A673 (cell line): ENCODE measurements at regions not wholly inside any gene's neighbourhood (a gene's known extent, or its start where the extent isn't known, plus 50 kb on each side); places are given as distances from the start of the nearest gene placed in this dataset.

Experiments
- BruUV-seq: library from RNA; stranded (reverse); fragments of 400-500 nt; replicated peaks from 2 replicates; lab custom pipeline; 2021; lab: Mats Ljungman, UMichigan
- CTCF ChIA-PET: fragments of 300-600 bp; sonication (Branson Sonifier 250); formaldehyde crosslinking; loops from one replicate; lab custom pipeline; 2022; ENCODE audit warnings: antibody characterized with exemption; lab: Charles Lee
- POLR2A ChIA-PET: fragments of 300-600 bp; sonication (Branson Sonifier 250); formaldehyde crosslinking; loops from one replicate; lab custom pipeline; 2022; ENCODE audit warnings: antibody characterized with exemption; ENCODE audit not compliant: low non-redundant PET; lab: Charles Lee
- DNase-seq: peaks from one replicate; pipeline ENCODE4 v3.0.0-alpha.2; 2015; ENCODE audit warnings: low spot score
- H3K27ac ChIP-seq: fragments of 200-600 bp; sonication (generic); 2 replicates; pipeline ENCODE4 v1.5.1; 2016; ENCODE audit warnings: mixed run types, low read depth, mild to moderate bottlenecking, mixed read lengths, antibody characterized with exemption, low read length; ENCODE audit not compliant: poor library complexity, severe bottlenecking
- H3K27me3 ChIP-seq: fragments of 200-600 bp; sonication (generic); replicated peaks from 2 replicates; pipeline ENCODE4 v1.6.1; 2017; ENCODE audit warnings: mixed run types, low read depth, mild to moderate bottlenecking, mixed read lengths, antibody characterized with exemption, low read length; ENCODE audit not compliant: insufficient read depth, poor library complexity
- H3K36me3 ChIP-seq: fragments of 200-600 bp; sonication (generic); 2 replicates; pipeline ENCODE4 v1.6.1; 2016; ENCODE audit warnings: mixed run types, mild to moderate bottlenecking, mixed read lengths, antibody characterized with exemption, low read length; ENCODE audit not compliant: insufficient read depth, poor library complexity, severe bottlenecking
- H3K4me1 ChIP-seq: fragments of 200-600 bp; sonication (generic); 2 replicates; pipeline ENCODE4 v1.6.1; 2017; ENCODE audit warnings: mixed run types, mild to moderate bottlenecking, mixed read lengths, antibody characterized with exemption, low read length; ENCODE audit not compliant: insufficient read depth, poor library complexity, severe bottlenecking
- H3K4me3 ChIP-seq: fragments of 200-600 bp; sonication (generic); 2 replicates; pipeline ENCODE4 v1.5.1; 2016; ENCODE audit warnings: low read depth, mixed run types, mild to moderate bottlenecking, mixed read lengths, low read length; ENCODE audit not compliant: poor library complexity, severe bottlenecking
- H3K9me3 ChIP-seq: fragments of 200-600 bp; sonication (generic); 2 replicates; pipeline ENCODE4 v1.6.1; 2016; ENCODE audit warnings: mixed run types, low read depth, mild to moderate bottlenecking, mixed read lengths, antibody characterized with exemption, low read length; ENCODE audit not compliant: poor library complexity, severe bottlenecking
- EZH2 ChIP-seq: fragments of 200-600 bp; sonication (generic); IDR thresholded peaks from 2 replicates; pipeline ENCODE4 v1.6.1; 2017; ENCODE audit warnings: borderline replicate concordance, low read depth, mild to moderate bottlenecking, mixed read lengths, antibody characterized with exemption, low read length; ENCODE audit not compliant: poor library complexity, severe bottlenecking
- intact Hi-C: fragments of 100-400 bp; cut with micrococcal nuclease; formaldehyde crosslinking; loops from one replicate; pipeline ENCODE4 v1.10.0; 2022; ENCODE audit not compliant: unreplicated experiment
- TF ChIP-seq, protein P1 (sequence below): fragments of 300-800, 200-600 bp; sonication (generic); conservative IDR thresholded peaks from 2 replicates; pipeline ENCODE4 v1.5.1; 2017; ENCODE audit warnings: low read depth, mild to moderate bottlenecking, antibody characterized with exemption, low read length, moderate library complexity, mixed read lengths

GRCh38 chr4:45578874-45579273 lies 545.0 kb downstream of the GABRG1 start:
- ChIA-PET POLR2A (no interaction called here), CTCF (no interaction called here)
- intact Hi-C loops: no loop called here
- peak; percentile 7 for DNase-seq
- no peak for TF ChIP-seq EZH2
- TF ChIP-seq, protein P1, sequence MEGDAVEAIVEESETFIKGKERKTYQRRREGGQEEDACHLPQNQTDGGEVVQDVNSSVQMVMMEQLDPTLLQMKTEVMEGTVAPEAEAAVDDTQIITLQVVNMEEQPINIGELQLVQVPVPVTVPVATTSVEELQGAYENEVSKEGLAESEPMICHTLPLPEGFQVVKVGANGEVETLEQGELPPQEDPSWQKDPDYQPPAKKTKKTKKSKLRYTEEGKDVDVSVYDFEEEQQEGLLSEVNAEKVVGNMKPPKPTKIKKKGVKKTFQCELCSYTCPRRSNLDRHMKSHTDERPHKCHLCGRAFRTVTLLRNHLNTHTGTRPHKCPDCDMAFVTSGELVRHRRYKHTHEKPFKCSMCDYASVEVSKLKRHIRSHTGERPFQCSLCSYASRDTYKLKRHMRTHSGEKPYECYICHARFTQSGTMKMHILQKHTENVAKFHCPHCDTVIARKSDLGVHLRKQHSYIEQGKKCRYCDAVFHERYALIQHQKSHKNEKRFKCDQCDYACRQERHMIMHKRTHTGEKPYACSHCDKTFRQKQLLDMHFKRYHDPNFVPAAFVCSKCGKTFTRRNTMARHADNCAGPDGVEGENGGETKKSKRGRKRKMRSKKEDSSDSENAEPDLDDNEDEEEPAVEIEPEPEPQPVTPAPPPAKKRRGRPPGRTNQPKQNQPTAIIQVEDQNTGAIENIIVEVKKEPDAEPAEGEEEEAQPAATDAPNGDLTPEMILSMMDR: no peak
- no peaks in the 10 kb centered on the region for H3K36me3 ChIP-seq
- H3K4me3 ChIP-seq: no peak overlapping the region
- H3K27me3 ChIP-seq: no peaks in the 10 kb centered on the region
- BruUV-seq: no TSS peak
- no peaks in the 10 kb centered on the region for H3K4me1 ChIP-seq
- H3K9me3 ChIP-seq: no peaks in the 10 kb centered on the region
- H3K27ac ChIP-seq: no peak overlapping the region

DNA sequence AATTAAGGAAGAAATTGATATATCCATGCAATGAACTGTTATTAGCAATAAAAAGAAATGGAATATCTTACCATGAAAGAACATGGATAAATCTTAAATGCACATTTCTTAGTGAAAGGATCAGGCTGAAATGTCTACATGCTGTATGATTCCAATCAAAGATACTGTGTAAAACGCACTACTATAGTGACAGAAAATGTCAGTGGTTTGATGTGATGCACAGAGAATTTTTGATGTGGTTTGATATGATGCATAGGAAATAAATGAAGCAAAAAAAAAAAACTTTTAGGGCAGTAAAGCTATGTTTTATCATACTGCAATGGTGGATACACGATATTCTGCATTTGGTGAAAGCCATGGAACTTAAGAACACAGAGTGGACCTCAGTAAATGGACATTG lies 547.6 kb downstream of the GABRG1 start:
- no peaks in the 10 kb centered on the region for H3K36me3 ChIP-seq
- H3K9me3 ChIP-seq: no peaks in the 10 kb centered on the region
- no peaks in the 10 kb centered on the region for H3K27me3 ChIP-seq
- no TSS peak for BruUV-seq
- no peak overlapping the region for H3K27ac ChIP-seq
- CTCF ChIA-PET: no interaction called here
- intact Hi-C loops: no loop called here
- POLR2A ChIA-PET: no interaction called here
- no peak overlapping the region for H3K4me3 ChIP-seq
- no peaks in the 10 kb centered on the region for H3K4me1 ChIP-seq
- TF ChIP-seq, protein P1: no peak
- TF ChIP-seq EZH2: no peak
- no peak for DNase-seq

DNA sequence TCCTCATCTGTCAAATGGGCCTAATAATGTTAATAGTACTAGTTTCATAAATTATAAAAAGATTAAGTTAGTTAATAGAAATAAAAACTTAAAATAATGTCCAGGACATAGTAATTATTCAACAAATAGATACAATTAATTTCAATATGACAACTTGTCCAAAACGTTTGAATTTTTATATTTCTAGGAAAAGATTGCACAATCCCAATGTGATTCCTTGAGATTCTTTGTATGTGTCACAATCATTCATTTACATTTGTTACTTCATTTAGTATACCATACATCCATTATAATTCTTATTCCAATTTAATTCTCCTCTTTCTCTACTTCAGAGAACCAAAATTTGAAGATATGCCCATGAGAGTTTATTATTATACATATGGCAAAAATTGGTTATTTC lies 554.2 kb downstream of the GABRG1 start:
- TF ChIP-seq, protein P1: no peak
- TF ChIP-seq EZH2: no peak
- intact Hi-C loops: no loop called here
- no peak overlapping the region for H3K27ac ChIP-seq
- CTCF ChIA-PET: no interaction called here
- H3K9me3 ChIP-seq: no peaks in the 10 kb centered on the region
- POLR2A ChIA-PET: no interaction called here
- no peaks in the 10 kb centered on the region for H3K36me3 ChIP-seq
- no peak for DNase-seq
- H3K27me3 ChIP-seq: no peaks in the 10 kb centered on the region
- H3K4me1 ChIP-seq: no peaks in the 10 kb centered on the region
- no TSS peak for BruUV-seq
- no peak overlapping the region for H3K4me3 ChIP-seq
